ENCODE measurements at regions not wholly inside any gene's neighbourhood (a gene's known extent, or its start where the extent isn't known, plus 50 kb on each side); places are given as distances from the start of the nearest gene placed in this dataset.

GRCh38 chr1:30386156-30386926 lies 337.0 kb downstream of the MATN1 start:
- TF ChIP-seq, protein P1, sequence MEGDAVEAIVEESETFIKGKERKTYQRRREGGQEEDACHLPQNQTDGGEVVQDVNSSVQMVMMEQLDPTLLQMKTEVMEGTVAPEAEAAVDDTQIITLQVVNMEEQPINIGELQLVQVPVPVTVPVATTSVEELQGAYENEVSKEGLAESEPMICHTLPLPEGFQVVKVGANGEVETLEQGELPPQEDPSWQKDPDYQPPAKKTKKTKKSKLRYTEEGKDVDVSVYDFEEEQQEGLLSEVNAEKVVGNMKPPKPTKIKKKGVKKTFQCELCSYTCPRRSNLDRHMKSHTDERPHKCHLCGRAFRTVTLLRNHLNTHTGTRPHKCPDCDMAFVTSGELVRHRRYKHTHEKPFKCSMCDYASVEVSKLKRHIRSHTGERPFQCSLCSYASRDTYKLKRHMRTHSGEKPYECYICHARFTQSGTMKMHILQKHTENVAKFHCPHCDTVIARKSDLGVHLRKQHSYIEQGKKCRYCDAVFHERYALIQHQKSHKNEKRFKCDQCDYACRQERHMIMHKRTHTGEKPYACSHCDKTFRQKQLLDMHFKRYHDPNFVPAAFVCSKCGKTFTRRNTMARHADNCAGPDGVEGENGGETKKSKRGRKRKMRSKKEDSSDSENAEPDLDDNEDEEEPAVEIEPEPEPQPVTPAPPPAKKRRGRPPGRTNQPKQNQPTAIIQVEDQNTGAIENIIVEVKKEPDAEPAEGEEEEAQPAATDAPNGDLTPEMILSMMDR (IDR thresholded peaks at IDR 0.05): no peak
- TF ChIP-seq CBX2 (IDR thresholded peaks at IDR 0.05; ENCODE audit: borderline replicate concordance, low read depth) (no peak), REST (IDR thresholded peaks at IDR 0.05) (no peak), JUN (IDR thresholded peaks at IDR 0.05) (no peak), POLR2A (IDR thresholded peaks at IDR 0.05; ENCODE audit: low read length) (no peak), ZFP36 (IDR thresholded peaks at IDR 0.05; ENCODE audit: borderline replicate concordance, partially characterized antibody) (no peak), RAD21 (conservative IDR thresholded peaks at IDR 0.05 in 1 of 2, IDR thresholded peaks at IDR 0.05 in 1 of 2) (no peak)
